Stimulated activated CD8-positive, alpha-beta memory T cell treated with anti-CD3 and anti-CD28 coated beads, Interleukin-12 subunit alpha, Interleukin-12 subunit beta, amount 100 ng/mL, for 4 hours (primary cell): ENCODE measurements at regions not wholly inside any gene's neighbourhood (a gene's known extent, or its start where the extent isn't known, plus 50 kb on each side); places are given as distances from the start of the nearest gene placed in this dataset.
"Not testable (repeated sequence)": the region's sequence is repeated elsewhere in the genome, so short reads cannot be mapped to it uniquely, and the experiment has no call there.

ENCODE experiments used
- DNase-seq: peaks from one replicate; pipeline ENCODE4 v3.0.0-alpha.2; 2020; ENCODE audit warnings: low read depth

DNA sequence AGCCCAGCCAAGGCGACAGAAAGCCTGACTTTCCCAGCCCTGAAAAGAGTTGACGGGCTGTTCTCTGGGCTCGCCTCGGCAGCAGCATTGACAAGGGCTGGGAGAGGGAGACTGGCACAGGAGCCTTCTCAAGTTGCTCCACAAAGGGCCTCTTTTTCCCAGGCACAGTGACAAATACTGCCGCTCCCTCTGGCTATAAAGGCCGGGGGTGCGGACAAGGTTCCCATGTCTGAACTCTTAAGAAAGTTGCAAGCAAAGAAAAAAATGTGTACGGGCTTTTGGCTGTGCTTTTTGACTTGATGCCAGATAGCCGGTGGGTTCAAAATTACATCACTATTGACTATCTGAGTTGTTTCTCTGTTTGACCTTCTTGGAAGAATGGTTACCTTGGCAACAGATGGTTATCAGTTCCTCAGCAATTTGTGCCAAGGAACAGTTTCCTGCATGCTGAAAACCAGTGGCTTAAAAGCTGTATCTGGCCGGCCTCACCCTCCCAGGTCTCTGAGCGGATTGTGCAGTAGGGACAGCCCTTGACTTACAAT, 115.9 kb upstream of the EEPD1 start:
- DNase-seq, result no peak

DNA sequence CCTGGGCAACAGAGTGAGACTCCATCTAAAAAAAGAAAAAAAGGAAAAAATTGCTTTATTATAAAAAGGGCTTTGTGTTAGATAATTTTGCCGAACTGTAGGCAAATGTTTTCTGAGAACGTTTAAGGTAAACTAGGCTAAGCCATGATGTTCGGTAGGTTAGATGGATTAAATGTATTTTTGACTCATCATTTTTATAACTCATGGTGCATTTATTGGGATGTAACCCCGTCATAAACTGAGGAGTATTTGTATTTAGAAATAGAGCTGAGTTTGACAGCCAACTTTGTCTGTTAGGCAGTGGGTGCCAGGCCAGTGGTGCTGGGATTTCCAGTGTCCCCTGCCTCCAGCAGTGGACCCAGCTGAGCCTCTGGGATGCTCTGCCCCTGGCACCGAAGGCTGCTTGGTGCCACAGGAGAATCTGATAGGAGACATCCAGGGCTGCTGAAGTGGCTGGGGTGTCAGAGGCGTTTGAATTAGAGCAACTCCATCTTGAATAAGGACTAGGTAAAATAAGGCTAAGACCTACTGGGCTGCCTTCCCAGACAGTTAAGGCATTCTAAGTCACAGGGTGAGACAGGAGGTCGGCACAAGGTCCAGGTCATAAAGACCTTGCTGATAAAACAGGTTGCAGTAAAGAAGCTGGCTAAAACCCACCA, 114.9 kb upstream of the EEPD1 start:
- no peak for DNase-seq

DNA sequence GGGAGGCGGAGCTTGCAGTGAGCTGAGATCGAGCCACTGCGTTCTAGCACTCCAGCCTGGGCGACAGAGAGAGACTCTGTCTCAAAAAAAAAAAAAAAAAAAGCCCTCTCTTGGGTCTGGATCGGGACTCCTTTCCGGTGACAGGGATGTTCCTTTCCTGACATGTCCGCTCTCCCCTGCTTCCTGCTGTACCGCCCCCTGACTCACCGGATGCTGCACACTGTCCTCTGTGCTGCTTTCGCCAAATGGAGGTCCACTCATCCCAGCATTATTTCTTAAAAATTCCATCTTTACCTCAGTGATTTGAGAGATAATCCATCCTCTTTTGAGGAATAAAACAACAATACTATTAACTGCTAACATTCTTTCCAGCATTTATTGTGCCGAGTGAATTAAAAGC, 113.8 kb upstream of the EEPD1 start:
- no peak for DNase-seq

DNA sequence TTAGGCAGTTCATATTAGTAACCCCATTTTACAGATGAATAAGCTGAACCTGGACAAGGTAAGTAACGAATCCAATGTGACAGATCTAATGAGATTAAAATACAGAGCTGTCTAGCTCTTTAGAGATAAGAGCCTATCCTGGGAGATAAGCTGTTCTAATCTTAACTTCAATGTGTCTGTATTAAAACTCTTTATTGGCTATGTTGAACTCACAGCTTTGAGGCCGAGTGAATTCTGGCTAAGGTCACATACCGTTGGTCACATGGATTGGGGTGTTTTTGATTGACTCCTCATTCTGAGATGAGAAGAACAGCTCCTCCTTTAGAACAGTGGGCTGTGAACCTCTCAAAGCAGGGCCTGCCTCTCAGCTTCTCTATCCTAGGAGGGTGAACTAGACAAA, 113.4 kb upstream of the EEPD1 start:
- no peak for DNase-seq

DNA sequence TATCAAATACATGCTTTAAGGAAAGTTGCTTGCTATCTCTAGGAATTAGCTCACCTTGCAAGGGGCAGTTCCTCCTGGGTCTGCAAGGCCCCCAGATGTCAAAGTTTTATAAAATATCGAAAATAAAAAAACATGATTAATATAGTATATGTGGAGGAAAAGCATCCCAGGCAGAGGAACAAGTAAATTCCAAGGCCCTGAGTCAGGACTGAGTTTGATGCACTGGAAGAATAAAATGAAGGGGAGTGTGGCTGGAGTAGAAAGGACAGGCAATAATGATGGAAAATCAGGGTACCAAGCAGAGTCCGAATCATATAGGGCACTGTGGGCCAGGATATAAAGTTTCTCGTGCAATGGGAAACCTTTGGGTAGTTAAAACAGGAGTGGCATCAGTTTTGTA, 112.4 kb upstream of the EEPD1 start:
- no peak for DNase-seq

DNA sequence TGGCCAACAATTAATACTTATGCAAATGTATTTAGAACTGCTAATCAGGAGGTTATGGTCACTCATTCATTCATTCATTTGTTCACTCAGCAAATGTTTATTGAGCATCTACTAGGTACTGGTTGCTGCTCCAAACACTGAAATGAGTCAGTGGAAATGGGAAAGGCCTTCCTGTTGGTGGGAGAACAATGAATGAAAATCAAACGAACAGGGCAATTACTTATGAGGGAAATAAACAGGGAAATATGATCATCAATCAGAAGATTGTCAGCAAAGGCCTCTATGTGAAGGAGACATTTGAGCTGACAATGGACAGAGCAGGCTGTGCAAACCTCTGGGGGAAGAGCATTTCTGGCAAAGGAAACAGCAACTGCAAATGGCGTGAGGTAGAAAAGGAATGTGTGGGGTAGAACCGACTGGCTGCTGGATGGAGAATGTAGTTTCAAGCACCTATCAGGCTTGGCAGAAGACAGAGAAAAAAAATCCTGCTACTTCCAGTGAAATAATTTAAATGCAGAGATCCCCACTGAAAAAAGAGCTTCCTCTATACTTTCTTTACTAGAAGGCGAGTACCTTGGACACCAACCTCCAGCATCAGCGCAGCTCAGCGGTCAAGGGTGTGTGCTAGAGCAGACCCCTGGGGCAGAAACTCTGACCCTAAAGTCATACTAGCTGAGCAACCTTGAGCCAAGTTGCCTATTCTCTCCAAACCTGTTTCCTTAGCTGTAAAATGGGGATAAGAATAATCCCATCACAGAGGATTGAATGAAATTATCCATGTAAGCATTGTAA, 108.8 kb upstream of the EEPD1 start:
- no peak for DNase-seq

DNA sequence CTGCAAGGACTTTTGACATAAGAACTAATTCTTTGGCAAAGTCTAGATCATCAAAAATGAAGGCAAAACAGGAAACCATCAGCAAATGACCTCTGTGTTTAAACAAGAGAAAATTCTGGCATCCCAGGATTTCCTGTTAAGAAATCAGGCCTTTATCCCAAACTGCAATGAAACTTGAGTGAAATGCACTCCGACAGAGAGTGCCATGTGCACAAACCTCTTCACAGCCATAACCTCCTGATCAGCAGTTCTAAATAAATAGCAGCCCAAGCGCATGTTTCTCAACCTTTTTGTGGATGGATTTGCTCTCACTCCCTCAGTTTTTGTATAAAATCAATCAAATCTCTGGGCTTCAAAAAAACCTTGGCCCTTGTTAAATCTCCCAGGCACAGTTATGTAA, 107.7 kb upstream of the EEPD1 start:
- no peak for DNase-seq

DNA sequence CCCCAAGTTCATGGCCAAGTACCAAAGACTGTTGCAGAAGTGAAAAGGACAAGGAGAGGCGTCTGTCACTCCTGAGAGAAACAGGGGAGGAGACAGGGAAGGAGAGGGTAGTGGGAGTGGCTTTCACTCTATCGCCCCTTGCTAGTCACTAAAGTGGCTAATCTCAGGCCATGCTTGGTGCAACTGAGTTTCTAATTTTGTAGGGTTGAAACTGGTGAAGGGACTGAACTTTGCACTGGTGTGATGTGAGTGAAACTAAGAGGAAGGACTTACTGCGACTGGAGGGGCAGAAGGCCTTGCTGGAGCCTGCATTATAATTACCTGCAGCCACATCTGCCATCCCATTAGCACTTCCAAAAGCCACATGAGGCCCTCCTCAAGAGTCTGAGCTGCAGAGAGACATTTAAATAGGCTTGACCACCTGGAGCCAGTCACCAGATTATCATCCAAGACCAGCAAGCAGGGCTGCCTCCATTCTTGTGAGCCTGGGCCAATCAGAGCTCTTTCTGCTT, 107.2 kb upstream of the EEPD1 start:
- no peak for DNase-seq

DNA sequence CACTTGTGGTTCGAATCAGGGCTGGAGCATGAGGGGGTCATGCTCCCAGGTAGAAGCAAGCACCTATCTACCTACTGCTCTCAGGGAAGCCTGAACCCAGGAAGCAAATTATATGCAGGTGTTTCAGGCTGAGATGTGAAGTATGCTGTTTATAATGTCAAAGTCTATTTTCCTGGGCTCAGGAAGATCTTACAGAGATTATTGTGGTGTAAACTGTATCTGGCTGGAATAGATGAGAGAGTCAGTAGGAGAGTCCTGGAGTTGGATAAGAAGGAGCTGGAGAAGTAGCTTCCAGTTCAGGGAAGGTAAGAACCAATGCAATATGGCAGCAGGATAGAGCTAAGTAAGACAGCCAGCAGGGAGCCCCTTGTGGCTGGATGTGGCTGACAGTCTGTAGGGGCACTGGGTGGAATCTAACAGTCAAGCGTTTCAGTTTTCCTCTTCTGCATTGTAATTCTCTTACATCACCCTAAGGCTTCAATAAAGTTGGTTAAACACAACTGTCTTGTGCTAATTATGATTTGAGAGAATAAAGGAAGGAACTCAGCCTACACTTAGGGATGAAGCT, 105.9 kb upstream of the EEPD1 start:
- no peak for DNase-seq

DNA sequence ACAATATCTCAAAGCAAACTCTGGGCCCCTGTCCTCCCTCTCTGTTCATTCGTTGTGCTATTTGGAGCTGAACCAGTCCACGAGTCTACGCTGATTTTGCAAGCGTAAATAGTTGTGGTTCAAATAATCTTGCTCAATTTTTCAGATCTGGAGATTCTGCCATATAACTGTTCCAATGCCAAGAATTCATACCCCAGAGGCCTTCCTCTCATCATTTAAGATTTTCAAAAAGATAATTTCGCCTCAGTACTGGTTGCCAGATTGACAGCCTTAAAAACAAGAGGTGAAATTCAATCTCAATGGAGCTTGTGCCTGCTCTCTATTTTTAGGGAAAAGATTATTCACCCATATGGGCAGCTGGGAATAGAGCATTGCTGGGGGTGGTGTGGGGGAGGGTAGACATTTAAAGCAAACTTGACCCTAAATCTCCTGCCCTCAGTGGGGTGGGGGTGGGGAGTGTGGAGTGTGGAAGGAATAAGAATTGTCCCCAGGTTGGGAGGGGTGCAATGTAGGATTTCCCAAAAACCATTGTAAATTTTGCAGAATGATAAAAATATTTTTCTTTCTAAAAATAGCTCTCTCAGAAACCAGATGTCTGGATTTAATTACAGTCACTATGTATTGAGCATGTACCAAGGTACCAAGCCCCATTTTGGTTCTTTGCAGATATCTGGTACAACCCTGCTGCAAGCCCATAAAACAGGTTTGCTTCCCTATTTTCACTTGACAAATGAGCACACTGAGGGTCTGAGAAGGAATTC, 104.7 kb upstream of the EEPD1 start:
- no peak for DNase-seq

DNA sequence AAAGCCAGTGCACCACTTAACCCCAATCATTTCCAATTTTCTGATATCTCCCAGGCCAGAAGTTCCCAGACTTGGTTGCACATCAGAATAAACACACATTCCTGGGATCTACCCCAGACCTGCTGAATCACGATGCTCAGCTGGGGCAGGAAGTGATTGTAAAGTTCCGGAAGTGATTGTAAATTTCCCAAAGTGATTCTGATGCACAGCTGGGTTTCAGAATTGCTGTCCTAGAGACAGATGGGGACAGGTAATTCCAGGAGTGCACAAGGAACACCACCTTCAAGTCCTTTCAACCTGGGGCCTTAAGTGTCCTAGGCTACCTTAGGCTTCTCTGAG, 104.2 kb upstream of the EEPD1 start:
- DNase-seq, result no peak

DNA sequence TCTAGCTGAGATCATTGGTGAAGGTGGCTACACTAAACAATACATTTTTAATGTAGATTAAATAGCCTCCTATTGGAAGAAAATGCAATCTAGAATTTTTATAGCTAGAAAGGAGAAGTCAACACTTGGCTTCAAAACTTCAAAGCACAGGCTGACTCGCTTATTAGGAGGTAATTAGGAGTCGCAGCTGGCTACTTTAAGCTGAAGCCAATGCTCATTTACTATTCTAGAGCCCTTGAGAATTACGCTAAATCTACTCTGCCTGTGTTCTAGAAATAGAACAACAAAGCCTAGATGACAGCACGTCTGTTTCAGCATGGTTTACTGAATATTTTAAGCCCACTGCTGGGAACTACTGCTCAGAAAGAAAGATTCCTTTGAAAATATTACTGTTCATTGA, 101.6 kb upstream of the EEPD1 start:
- no peak for DNase-seq

DNA sequence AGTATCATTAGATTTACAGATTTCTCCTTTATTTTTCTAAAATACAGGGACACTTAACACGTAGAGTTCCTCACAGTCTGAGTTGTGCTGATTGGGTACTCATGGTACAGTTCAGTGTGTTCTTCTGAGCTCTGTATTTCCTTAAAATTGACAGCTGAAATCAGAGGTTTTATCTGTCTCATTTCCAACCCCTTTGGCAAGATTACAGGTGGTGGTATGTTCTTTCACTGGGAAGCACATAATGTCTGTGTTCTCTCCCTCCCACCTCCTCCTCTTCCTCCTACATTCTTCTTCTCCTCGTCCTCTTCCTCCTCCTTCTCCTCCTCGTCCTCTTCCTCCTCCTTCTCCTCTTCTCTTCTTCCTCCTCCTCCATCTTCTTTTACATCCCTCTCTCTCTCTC, 99.5 kb upstream of the EEPD1 start:
- DNase-seq, result no peak

DNA sequence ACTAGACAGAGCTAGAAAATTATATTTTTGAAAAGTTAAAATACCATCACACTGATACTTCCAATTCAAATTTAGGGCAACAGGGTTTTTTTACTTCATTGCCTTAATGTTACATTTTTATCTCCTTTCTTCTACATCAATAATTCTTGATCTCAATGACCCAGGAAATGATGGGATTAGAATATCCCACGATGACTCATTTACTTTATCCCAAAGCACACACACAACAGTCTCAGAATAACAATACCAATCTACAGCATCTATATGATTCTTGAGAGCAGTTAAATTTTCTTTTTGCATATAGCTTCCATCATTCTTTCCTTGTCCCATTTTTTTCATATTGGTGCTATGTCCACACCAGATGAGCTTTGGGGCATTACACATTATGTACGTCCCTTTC, 98.4 kb upstream of the EEPD1 start:
- no peak for DNase-seq

DNA sequence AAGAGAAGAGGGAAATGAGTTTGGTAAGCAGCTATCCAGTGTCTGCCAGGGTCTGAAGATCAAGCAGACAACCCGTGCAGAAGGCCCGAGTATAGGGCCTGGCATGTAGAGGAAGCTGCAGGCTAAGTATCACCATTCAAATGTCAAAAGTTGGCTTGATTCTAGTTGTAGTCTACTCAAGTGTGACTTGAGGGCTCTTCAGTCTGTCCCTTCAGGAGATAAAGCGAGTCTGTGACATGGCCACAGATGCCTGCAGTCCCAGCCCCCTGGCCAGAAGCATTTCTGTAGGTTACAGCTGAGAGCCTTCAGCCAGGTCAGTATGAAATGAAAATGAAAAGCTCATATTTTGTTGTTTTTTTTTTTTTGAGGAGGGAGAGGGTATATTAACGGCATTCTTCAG, 97.8 kb upstream of the EEPD1 start:
- DNase-seq, result no peak

DNA sequence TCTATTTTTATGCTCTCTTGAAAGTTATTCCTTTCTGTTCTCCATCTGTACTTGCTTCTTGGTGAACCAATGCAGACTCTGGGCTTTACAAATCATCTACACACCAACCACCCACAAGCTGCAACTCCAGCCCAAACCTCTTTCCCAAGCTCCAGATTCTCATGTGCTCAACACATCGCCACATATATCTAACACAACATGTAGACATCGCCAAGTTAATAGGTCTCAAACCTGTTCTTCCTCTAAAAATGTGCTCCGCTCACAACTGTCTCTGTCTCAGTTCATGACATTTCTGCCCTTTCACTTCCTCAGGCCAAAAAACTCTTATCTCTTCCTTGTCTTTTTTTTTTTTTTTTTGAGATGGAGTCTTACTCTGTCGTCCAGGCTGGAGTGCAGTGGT, 95.7 kb upstream of the EEPD1 start:
- DNase-seq, result no peak

DNA sequence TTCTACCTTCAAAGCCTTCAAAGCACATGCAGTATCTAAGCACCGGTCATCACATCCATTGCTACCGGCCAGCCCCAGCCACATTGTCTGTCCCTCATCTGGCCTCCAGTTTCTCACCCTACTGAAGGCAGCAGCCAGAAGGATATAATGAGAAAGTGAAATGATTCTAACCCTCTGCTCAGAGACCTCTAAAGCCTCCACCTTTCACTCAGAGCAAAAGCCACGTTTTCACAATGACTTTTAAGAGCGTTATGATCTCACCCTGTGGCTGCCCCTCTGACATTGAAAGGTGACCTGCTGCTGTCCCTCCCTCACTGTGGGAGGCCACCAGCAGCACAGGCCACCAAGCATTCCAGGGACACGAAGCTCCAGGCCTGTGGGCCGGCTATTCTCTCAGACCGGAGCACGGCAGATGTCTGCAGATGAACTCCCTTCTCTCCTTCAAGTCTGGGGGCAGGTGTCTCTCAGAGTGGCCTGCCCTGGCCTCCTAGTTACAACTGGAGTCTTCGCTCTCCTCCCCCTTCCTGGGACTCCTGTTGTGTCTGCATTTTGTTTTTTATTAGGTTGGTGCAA, 94.9 kb upstream of the EEPD1 start:
- no peak for DNase-seq

DNA sequence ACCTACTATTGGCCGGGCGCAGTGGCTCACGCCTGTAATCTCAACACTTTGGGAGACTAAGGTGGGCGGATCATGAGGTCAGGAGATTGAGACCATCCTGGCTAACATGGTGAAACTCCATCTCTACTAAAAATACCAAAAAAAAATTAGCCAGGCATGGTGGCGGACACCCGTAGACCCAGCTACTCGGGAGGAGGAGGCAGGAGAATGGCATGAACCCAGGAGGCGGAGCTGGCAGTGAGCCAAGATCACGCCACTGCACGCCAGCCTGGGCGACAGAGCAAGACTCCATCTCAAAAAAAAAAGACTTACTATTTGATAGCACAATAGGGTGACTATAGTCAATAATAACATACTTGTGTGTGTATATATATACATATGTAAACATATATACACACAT, 92.7 kb upstream of the EEPD1 start:
- not testable (repeated sequence) for DNase-seq

DNA sequence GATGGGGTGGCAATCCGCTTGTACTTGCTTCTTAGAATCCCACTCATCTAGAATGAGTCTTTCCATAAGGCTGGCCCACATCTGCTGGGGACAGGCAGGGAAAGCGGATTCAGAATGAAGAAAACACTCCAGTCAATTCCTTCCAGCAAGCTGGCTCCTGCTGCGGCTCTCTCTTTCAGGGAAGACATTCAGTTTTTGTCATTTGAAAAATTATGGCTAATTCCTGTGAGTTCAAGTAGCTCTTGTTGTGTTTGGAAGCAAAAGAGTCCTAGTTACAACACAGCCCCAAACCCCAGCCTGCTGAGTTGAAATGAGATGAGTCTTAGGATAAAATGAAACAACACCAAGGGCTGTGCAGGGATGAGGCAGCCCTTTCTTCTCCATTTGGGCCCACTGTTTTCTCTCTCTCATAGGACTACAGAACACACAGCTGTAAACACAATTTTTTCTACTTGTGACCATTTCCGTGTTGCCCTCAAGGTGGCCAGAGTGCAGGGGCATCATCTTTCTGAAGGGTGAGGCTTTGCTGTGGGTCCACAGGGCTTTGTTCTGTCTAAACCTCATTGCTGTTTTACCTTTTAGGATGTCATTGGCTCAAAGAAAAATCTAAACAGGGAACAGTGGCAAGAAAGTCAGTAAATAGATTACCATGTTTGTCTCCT, 90.8 kb upstream of the EEPD1 start:
- no peak for DNase-seq

DNA sequence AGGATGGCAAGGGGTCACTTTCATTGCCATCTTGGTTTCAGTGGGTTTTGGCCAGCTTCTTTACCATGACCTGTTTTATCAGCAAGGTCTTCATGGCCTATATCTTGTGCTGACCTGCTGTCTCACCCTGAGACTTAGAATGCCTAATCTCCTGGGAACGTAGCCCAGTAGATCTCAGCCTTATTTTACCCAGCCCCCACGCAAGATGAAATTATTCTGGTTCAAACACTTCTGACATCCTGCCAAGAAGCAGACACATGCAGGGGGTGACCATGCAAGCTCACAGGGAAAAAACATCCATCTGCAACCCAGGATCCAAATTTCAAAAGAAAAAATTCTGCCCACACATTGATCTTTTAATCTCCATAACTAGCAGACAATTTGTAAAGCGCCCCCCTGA, 88.4 kb upstream of the EEPD1 start:
- no peak for DNase-seq

DNA sequence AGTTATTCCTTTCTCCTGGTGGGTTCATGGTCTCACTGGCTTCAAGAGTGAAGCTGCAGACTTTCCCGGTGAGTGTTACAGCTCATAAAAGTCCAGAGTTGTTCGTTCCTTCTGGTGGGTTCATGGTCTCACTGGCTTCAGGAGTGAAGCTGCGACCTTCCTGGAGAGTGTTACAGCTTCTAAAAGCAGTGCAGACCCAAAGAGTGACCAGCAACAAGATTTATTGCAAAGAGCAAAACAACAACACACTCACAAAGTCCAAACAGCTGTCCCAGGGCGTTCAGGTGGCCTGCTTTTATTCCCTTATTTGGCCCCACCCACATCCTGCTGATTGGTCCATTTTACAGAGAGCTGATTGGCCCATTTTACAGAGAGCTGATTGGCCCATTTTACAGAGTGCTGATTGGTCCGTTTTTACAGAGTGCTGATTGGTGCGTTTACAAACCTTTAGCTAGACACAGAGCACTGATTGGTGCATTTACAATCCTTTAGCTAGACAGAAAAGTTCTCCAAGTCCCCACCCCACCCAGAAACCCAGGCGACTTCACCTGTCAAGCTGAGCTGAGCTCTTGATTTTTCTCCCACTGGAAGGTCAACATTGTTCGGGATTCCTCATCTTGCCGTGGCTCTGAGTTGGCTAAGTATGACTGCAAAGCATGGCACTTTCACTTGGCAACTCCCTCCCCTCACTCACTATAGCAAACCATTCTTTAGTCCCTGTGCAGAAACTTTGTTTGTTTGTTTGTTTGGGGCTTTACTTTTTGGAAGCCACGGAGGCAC, 87.3 kb upstream of the EEPD1 start:
- DNase-seq, result not testable (repeated sequence)
